SK-N-MC (cell line): ENCODE measurements at regions not wholly inside any gene's neighbourhood (a gene's known extent, or its start where the extent isn't known, plus 50 kb on each side); places are given as distances from the start of the nearest gene placed in this dataset.

Source experiments
- DNase-seq: peaks from one replicate; pipeline ENCODE4 v3.0.0-alpha.2; 2011; ENCODE audit warnings: low read depth, low spot score
- H3K27ac ChIP-seq: fragments of 200-600 bp; sonication (generic); 2 replicates; pipeline ENCODE4 v1.5.1; 2016; ENCODE audit warnings: mixed run types
- H3K36me3 ChIP-seq: fragments of 200-600 bp; sonication (generic); 2 replicates; pipeline ENCODE4 v1.6.1; 2017; ENCODE audit warnings: antibody characterized with exemption, low read length, mixed read lengths; ENCODE audit not compliant: insufficient read depth
- H3K4me3 ChIP-seq: fragments of 200-600 bp; sonication (generic); 2 replicates; pipeline ENCODE4 v1.5.1; 2016
- H3K9ac ChIP-seq: fragments of 200-600 bp; sonication (generic); 2 replicates; pipeline ENCODE4 v1.8.0; 2017; ENCODE audit warnings: mixed run types, mixed read lengths; ENCODE audit not compliant: insufficient read length
- H3K9me3 ChIP-seq: fragments of 200-600 bp; sonication (generic); 2 replicates; pipeline ENCODE4 v1.6.1; 2017; ENCODE audit warnings: low read depth, mild to moderate bottlenecking, antibody characterized with exemption, low read length, moderate library complexity, mixed read lengths
- EZH2 ChIP-seq: fragments of 200-600 bp; sonication (generic); IDR thresholded peaks from one replicate; pipeline ENCODE4 v1.6.1; 2017; ENCODE audit warnings: antibody characterized with exemption
- FOXP2 ChIP-seq: optimal IDR thresholded peaks from 2 replicates; pipeline ENCODE3; 2011; ENCODE audit warnings: mild to moderate bottlenecking, moderate library complexity; ENCODE audit not compliant: insufficient read depth; ENCODE audit errors: extremely low read length, control extremely low read depth
- POLR2AphosphoS5 ChIP-seq: IDR thresholded peaks from 2 replicates; pipeline ENCODE4 v1.6.1; 2012; ENCODE audit warnings: mild to moderate bottlenecking, low read depth, low read length, borderline replicate concordance

DNA sequence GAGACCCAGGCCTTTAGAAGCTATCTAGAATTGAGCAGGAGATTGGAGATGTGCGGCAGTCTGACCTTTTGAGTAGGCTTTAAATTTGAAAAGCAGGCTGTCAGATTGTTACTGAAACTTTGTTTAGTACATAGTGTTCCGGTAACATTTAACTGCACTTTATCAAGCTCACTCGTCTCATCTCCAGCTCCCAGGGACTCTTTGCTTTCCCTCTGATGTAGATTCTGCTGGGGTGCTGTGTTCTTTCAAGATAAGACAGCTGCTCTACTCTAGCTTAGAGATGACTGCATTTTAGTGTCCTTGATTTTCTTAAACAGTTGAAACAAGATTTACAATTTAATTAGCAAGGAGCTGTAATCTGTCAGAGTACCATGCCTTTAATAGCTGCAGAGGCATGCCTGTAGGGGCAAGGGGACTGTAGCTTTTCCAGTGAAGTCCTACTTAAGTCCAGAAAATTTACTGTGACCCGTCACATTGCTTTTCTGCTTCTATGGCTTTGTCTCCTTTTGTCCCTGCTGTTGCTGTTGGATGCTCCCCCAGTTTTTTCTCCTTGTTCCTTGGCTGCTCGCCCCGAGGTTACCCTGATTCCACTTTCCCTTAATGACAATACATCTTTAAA lies 56.4 kb upstream of the MTPN start:
- no peaks in the 10 kb centered on the region for H3K36me3 ChIP-seq
- no peak overlapping the region for H3K27ac ChIP-seq
- no peak for DNase-seq
- no peaks in the 10 kb centered on the region for H3K9me3 ChIP-seq
- no peak overlapping the region for H3K4me3 ChIP-seq
- no peak for TF ChIP-seq FOXP2
- no peak for TF ChIP-seq EZH2
- no peak for TF ChIP-seq POLR2AphosphoS5
- H3K9ac ChIP-seq = no peak overlapping the region

DNA sequence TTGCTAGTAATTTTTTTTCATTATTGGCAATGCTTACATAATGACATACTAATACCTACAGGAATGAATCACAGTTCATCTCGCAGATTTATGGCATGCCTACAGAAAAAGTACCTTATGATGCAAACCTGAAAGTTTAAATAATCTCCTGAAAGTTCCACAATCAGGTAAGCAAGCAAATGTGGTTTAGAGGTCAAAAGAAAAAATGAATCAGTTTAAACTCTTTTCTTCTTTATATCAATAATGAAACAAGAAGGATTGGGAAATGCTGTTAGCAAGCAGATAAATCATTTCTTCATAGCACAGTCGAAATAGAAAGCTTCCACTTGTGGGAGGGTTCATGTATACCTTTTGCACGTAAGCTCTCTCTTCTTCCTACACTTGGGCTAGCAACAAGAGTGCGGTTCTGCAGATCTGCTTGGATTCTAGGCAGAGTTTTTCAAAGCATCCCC lies 53.7 kb upstream of the MTPN start:
- Histone ChIP-seq H3K27ac (no peak overlapping the region), H3K9me3 (no peaks in the 10 kb centered on the region), H3K36me3 (no peaks in the 10 kb centered on the region), H3K4me3 (no peak overlapping the region), H3K9ac (no peak overlapping the region)
- DNase-seq = no peak
- no peak for TF ChIP-seq EZH2
- no peak for TF ChIP-seq FOXP2
- TF ChIP-seq POLR2AphosphoS5 = no peak

DNA sequence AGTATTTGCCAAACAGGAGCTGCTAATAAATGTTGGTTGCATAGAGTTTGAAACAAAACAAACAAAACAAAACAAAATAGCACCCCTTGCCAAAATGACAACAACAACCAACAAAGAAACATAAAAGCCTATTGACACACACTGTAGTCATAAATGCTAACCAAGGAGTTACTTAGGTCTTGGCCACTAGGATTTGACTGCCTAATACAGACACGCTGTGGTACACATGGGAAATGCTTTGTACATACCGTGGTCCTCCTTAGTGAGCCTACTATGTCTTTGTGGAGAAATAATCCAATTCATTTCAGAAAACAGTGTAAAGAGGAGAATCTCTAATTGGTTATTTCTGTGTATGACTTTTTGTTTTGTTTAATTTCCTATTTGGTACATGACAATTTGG lies 53.2 kb upstream of the MTPN start:
- DNase-seq = no peak
- TF ChIP-seq POLR2AphosphoS5 = no peak
- TF ChIP-seq FOXP2 = no peak
- no peak for TF ChIP-seq EZH2
- Histone ChIP-seq H3K9me3 (no peaks in the 10 kb centered on the region), H3K36me3 (no peaks in the 10 kb centered on the region), H3K9ac (no peak overlapping the region), H3K27ac (no peak overlapping the region), H3K4me3 (no peak overlapping the region)

DNA sequence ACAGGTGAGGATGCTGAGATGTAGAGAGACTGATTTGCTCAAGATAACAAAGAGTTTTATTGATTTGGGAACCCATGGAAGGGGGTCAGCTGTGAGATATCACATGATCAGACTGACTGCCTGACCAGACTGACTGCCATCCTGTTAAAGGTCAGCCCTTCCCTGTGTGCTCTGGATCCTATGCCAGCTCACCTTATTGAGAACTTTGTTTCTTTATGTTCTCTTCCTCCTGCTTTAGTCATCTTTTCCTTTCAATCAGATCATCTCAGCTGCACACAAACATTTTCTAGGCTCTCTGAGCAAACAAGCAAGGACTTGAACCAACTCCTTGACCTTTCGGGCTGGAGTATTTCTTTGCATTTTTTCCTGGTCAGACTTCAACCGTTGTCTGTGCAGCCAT lies 50.0 kb upstream of the MTPN start:
- no peak overlapping the region for H3K27ac ChIP-seq
- no peaks in the 10 kb centered on the region for H3K9me3 ChIP-seq
- no peak for DNase-seq
- no peak overlapping the region for H3K4me3 ChIP-seq
- no peak overlapping the region for H3K9ac ChIP-seq
- no peaks in the 10 kb centered on the region for H3K36me3 ChIP-seq
- no peak for TF ChIP-seq EZH2
- no peak for TF ChIP-seq POLR2AphosphoS5
- no peak for TF ChIP-seq FOXP2
